Heart right ventricle (tissue), 16 donors: ENCODE measurements at regions not wholly inside any gene's neighbourhood (a gene's known extent, or its start where the extent isn't known, plus 50 kb on each side); places are given as distances from the start of the nearest gene placed in this dataset.

Source experiments
- ATAC-seq, 8 donors: fragments of 200-7000 bp; cut with Tn5 transposase; one replicate each; pipeline ENCODE4 v1.9.1; 2020; ENCODE audit warnings: mild to moderate bottlenecking in 8 of 8, moderate library complexity in 8 of 8, moderate number of reproducible peaks in 1 of 8
- DNase-seq, 2 donors: peaks; one replicate each; pipeline ENCODE4 v3.0.0-alpha.2; 2020
- H3K27ac ChIP-seq, 10 donors: fragments of 200-600 bp; sonication (generic) in 2 of 10; one replicate each; pipeline versions ENCODE4 v1.5.0 to v1.8.0; 2020 to 2022; ENCODE audit warnings: mild to moderate bottlenecking in 3 of 10
- H3K27me3 ChIP-seq, 7 donors: fragments of 200-600 bp; one replicate each; pipeline ENCODE4 v1.8.0; 2021 to 2022; ENCODE audit warnings: mild to moderate bottlenecking in 2 of 7
- H3K36me3 ChIP-seq, 9 donors: fragments of 200-600 bp; sonication (generic) in 1 of 9; one replicate each; pipeline versions ENCODE4 v1.5.0 to v1.8.0; 2020 to 2022; ENCODE audit warnings: mild to moderate bottlenecking in 2 of 9
- H3K4me1 ChIP-seq, 9 donors: fragments of 200-600 bp; sonication (generic) in 1 of 9; one replicate each; pipeline versions ENCODE4 v1.5.0 to v1.8.0; 2020 to 2022; ENCODE audit warnings: mild to moderate bottlenecking in 4 of 9
- H3K4me3 ChIP-seq, 10 donors: fragments of 200-600 bp; sonication (generic) in 2 of 10; one replicate each; pipeline versions ENCODE4 v1.5.0 to v1.8.0; 2020 to 2022; ENCODE audit warnings: mild to moderate bottlenecking in 7 of 10, moderate library complexity in 2 of 10
- H3K9me3 ChIP-seq, 11 donors: fragments of 200-600 bp in 10 of 11; sonication (generic) in 2 of 11; one replicate each; pipeline versions ENCODE4 v1.5.0 to v1.8.0; 2013 to 2022; ENCODE audit warnings: mild to moderate bottlenecking in 2 of 11, control low read depth in 1 of 11, moderate library complexity in 1 of 11
- WGBS, 2 donors: extraction: QIAGEN DNeasy Blood & Tissue Kit; methylation state at CpG; one replicate each; pipeline ENCODE4 v1.1.7; 2013; ENCODE audit warnings: inconsistent platforms in 1 of 2; 5-methylcytosine and 5-hydroxymethylcytosine counted together
- intact Hi-C, 10 donors: fragments of 100-400 bp; cut with DNase I; formaldehyde crosslinking; loops; one replicate each; pipeline versions ENCODE4 v1.11.1 to v1.14.2; 2022
- TF ChIP-seq, protein P1 (sequence below), 9 donors: fragments of 200-600 bp; sonication (generic) in 2 of 9; IDR thresholded peaks; one replicate each; pipeline versions ENCODE4 v1.5.0 to v1.8.0; 2021 to 2022; ENCODE audit warnings: antibody characterized with exemption in 9 of 9, mild to moderate bottlenecking in 5 of 9, moderate library complexity in 1 of 9
- donor health status: Arrhythmogenic right ventricular cardiomyopathy.
- donor health status: ischemic (EF 13 %, LVEDD 7.1; RV severe dilation, severe dysfunction).
- donor health status: healthy with polysubstance abuse.
- donor health status: DM: no; HTN: yes; CAD: no.
- donor health status: DM: no; HTN: no; CAD: no.
- donor health status: ischemic (EF 25% LVEDD 6.9; RV normal size, moderate dysfunction).
- donor health status: ischemic (EF 25% LVEDD 5.7; RV mildly dilated, moderate dysfunction).
- donor health status: healthy.
- donor health status: DM: yes; HTN: yes; CAD: no.
- donor health status: Ischemic cardiomyopathy.
- donor health status: ischemic (EF 35%, LVEDD 5.7; RV mildly dilated, moderate dysfunction).
- donor health status: nonischemic (EF 11% LVEDD 7.7; RV severe dilation, severe dysfunction).
- donor health status: DM: yes; HTN: yes; CAD: no.
- donor health status: PGD.
- donor health status: ischemic (EF 29% LVEDD 5.4; RV normal size, mild dysfunction).
- donor health status: nonischemic (EF 23%, LVEDD 6.1; RV moderate dilation, normal function).

DNA sequence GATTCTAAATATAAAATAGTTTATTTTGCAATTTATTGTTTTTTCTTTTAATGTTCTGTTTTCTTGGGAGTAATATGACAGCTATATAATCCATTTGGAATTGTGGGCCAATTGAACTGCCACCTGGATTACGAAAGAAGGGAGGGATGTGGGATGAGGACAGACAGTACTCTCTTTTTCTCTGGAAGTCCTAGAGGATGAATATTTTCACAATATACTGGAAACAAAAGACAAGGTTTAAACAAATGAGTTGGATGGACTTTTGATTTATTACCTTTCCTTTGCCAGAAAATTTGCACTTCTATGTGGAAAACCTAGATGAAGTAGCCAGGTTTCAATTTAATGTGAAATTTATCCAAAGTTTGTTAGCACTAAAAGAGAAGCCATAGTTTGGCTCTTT, 325.5 kb upstream of the IMPG1 start:
- no peaks in the 10 kb centered on the region for H3K36me3 ChIP-seq
- TF ChIP-seq, protein P1, sequence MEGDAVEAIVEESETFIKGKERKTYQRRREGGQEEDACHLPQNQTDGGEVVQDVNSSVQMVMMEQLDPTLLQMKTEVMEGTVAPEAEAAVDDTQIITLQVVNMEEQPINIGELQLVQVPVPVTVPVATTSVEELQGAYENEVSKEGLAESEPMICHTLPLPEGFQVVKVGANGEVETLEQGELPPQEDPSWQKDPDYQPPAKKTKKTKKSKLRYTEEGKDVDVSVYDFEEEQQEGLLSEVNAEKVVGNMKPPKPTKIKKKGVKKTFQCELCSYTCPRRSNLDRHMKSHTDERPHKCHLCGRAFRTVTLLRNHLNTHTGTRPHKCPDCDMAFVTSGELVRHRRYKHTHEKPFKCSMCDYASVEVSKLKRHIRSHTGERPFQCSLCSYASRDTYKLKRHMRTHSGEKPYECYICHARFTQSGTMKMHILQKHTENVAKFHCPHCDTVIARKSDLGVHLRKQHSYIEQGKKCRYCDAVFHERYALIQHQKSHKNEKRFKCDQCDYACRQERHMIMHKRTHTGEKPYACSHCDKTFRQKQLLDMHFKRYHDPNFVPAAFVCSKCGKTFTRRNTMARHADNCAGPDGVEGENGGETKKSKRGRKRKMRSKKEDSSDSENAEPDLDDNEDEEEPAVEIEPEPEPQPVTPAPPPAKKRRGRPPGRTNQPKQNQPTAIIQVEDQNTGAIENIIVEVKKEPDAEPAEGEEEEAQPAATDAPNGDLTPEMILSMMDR (IDR thresholded peaks at IDR 0.05) = no peak
- H3K4me3 ChIP-seq = no peak overlapping the region
- DNase-seq (no peak), ATAC-seq (no peak)
- H3K4me1 ChIP-seq = no peaks in the 10 kb centered on the region
- WGBS, 2 donors = 74 to 94% methylated on average over 1 of the region's 1 CpG
- intact Hi-C loops = no loop called here
- no peak overlapping the region for H3K27ac ChIP-seq
- peaks cover 0 to 17% (median 0%) of the 10 kb centered on the region in 11 donors for H3K9me3 ChIP-seq
- no peaks in the 10 kb centered on the region for H3K27me3 ChIP-seq

DNA sequence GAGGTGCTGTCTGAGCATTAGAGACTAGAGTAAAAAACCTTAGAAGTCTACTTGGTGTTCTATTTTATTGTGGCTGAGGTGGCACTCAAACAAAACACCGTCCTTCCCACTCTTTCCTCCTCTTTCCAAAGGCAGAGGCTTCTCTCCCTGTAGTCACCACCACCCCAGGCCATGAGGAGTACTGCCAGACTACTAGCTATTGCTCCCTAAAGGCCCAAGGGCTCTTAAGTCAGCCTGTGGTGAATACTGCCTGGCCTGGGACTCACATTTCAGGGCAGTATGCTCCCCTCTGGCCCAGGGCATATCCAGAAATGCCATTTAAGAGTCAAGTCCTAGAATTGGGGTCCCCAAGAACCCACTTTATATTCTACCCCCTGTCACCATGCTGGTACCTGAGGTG, 309.7 kb upstream of the IMPG1 start:
- H3K27me3 ChIP-seq = no peaks in the 10 kb centered on the region
- intact Hi-C loops = no loop called here
- WGBS, 2 donors = 79 to 83% methylated on average over 1 of the region's 1 CpG
- H3K36me3 ChIP-seq = no peaks in the 10 kb centered on the region
- no peaks in the 10 kb centered on the region for H3K4me1 ChIP-seq
- DNase-seq (no peak), ATAC-seq (no peak)
- no peak overlapping the region for H3K4me3 ChIP-seq
- TF ChIP-seq, protein P1 (IDR thresholded peaks at IDR 0.05) = no peak
- peaks cover 0 to 54% (median 10%) of the 10 kb centered on the region in 11 donors for H3K9me3 ChIP-seq
- no peak overlapping the region for H3K27ac ChIP-seq

DNA sequence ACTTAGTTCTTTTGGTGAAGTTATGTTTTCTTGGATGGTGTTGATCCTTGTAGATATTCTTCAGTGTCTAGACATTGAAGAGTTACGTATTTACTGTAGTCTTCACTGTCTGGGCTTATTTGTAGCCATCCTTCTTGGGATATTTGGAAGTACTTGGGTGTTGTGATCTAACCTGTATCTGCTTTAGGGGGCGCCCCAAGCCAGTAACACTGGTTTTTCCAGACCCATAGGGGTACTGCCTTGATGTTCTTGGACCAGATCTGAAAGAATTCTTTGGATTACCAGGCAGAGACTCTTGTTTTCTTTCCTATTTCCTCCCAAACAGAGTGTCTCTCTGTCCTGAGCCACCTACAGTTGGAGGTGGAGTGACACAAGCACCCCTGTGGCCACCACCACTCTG, 309.1 kb upstream of the IMPG1 start:
- TF ChIP-seq, protein P1 (IDR thresholded peaks at IDR 0.05) = no peak
- intact Hi-C loops = no loop called here
- H3K27me3 ChIP-seq = no peaks in the 10 kb centered on the region
- H3K4me1 ChIP-seq = no peaks in the 10 kb centered on the region
- ATAC-seq (no peak), DNase-seq (no peak)
- H3K27ac ChIP-seq = no peak overlapping the region
- H3K4me3 ChIP-seq = no peak overlapping the region
- WGBS, 2 donors = 54 to 58% methylated on average over 2 of the region's 2 CpGs
- H3K9me3 ChIP-seq = peaks cover 0 to 59% (median 10%) of the 10 kb centered on the region in 11 donors
- H3K36me3 ChIP-seq = no peaks in the 10 kb centered on the region

DNA sequence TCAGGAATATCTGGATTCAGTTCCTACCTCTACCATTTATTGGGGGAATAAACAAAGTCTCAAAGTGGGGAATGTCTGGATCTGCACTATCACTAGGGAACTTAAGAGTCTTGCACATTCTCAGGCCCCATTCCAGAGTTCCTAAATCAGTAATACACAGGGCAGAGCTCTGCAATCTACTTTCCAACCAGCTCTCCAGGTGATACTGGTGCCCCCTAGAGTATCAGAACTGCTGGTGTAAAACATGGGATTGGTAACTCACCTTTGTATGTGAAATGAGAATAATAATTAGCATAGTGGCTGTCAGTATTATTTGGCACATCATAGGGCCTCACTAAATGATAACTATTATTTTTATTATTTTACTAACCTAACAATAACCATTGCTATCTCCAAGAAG, 278.8 kb upstream of the IMPG1 start:
- TF ChIP-seq, protein P1 (IDR thresholded peaks at IDR 0.05) = peak in 7 of 9 donors; percentile 21 to 49 (median 36)
- Histone ChIP-seq H3K9me3 (no peaks in the 10 kb centered on the region), H3K27ac (no peak overlapping the region), H3K4me3 (no peak overlapping the region), H3K27me3 (no peaks in the 10 kb centered on the region), H3K4me1 (no peaks in the 10 kb centered on the region), H3K36me3 (no peaks in the 10 kb centered on the region)
- intact Hi-C loops = loop anchor here in 6 of 10 donors (1.0 to 10.0 kb wide), 5 partner anchors 404 to 419 kb away; no protein-coding TSS in a partner anchor
- ATAC-seq = peak in 3 of 8 donors; percentile 37 to 57 (median 53)
- no peak for DNase-seq
